WI38 (cell line): ENCODE measurements at regions not wholly inside any gene's neighbourhood (a gene's known extent, or its start where the extent isn't known, plus 50 kb on each side); places are given as distances from the start of the nearest gene placed in this dataset.

Experiments
- H3K4me3 ChIP-seq: 2 replicates; pipeline ENCODE4 v1.5.1; 2011; ENCODE audit warnings: low read depth, mild to moderate bottlenecking, control low read depth, low read length
- CTCF ChIP-seq: IDR thresholded peaks from 2 replicates; pipeline ENCODE4 v1.5.1; 2012; ENCODE audit warnings: low read depth, mild to moderate bottlenecking, control low read depth, low read length

- no peak for TF ChIP-seq CTCF
- H3K4me3 ChIP-seq: no peak overlapping the region
Observed at GRCh38 chr6:128827675-128828464, 55.1 kb upstream of the LAMA2 start.

GRCh38 chr6:128826606-128827005 lies 56.3 kb upstream of the LAMA2 start:
- TF ChIP-seq CTCF: no peak
- H3K4me3 ChIP-seq: no peak overlapping the region

- H3K4me3 ChIP-seq: no peak overlapping the region
- no peak for TF ChIP-seq CTCF
Observed at GRCh38 chr6:128822271-128822670, 60.7 kb upstream of the LAMA2 start.

GRCh38 chr6:128821116-128821515 lies 61.8 kb upstream of the LAMA2 start:
- no peak overlapping the region for H3K4me3 ChIP-seq
- TF ChIP-seq CTCF: no peak

GRCh38 chr6:128808856-128809255 lies 74.1 kb upstream of the LAMA2 start:
- TF ChIP-seq CTCF: no peak

GRCh38 chr6:128807577-128807976 lies 75.4 kb upstream of the LAMA2 start:
- H3K4me3 ChIP-seq: no peak overlapping the region
- peak; percentile 23; the same call in 1 of the 2 replicates for TF ChIP-seq CTCF

More at GRCh38 chr6:128808856-128809255, 74.1 kb upstream of the LAMA2 start:
- no peak overlapping the region for H3K4me3 ChIP-seq

- TF ChIP-seq CTCF: no peak
- H3K4me3 ChIP-seq: no peak overlapping the region
Observed at GRCh38 chr6:128806261-128806660, 76.7 kb upstream of the LAMA2 start.
